ENCODE measurements at regions not wholly inside any gene's neighbourhood (a gene's known extent, or its start where the extent isn't known, plus 50 kb on each side); places are given as distances from the start of the nearest gene placed in this dataset.
"Not testable (repeated sequence)": the region's sequence is repeated elsewhere in the genome, so short reads cannot be mapped to it uniquely, and the experiment has no call there.

DNA sequence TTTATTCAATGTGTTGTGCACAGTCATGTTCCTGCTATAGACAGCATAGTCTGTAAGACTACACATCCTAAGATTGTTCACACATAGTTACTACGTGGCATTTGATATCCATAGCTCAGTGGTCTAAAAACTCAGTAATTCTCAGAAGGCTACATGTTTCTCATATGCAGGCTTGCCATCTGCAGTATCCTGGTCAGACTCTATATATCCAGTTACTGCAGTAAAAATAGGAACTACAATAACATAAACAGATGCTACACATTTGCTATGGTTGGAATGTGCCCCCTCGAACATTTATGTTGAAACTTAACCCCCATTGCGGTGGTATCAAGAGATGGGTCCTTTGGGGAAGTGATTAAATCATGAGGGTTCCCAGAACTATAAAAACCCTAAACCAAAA, 1377.8 kb upstream of the LRRTM3 start:
- DNase-seq (ENCODE audit: low read depth in 2 of 3, low spot score in 1 of 3): no peak

DNA sequence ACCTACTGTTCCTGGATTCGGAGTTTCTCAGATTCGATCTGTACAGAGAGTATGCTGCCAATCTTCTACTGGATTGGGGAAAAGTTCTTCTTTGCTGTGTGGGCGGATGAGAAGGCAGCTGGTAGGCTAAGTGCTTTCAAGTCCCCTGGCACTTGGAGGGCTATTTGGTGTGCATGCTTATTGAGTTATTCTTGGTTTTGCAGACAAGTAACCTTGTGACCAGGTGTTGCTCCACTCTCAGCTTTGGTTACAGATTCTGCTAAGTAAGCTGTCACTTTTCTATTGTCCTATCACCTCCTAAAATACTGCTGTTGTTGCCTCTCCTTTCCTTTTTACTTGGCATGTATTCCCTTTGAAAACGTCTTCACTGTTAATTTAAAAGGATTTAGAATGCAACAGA, 1375.1 kb upstream of the LRRTM3 start:
- DNase-seq (ENCODE audit: low read depth in 2 of 3, low spot score in 1 of 3): no peak

DNA sequence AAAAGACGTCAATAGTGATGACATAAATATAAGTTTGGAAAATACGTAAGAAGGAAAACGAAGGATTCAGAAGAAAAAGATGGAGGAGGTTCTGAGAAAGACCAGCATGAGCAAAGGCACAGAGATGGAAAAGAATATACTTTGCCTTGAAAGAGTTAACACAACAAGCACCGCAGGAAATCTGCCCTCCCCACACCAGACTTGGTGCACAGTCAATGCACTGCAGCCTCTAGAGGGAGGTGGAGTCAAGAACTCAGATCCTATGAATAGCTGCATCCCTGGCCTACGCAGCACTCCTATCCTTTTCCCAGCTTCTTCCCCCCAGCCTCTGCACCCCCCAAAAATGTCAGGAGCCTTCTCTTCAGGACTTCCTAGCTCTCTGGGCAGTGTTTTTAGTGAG, 1370.6 kb upstream of the LRRTM3 start:
- DNase-seq (ENCODE audit: low read depth in 2 of 3, low spot score in 1 of 3): no peak

DNA sequence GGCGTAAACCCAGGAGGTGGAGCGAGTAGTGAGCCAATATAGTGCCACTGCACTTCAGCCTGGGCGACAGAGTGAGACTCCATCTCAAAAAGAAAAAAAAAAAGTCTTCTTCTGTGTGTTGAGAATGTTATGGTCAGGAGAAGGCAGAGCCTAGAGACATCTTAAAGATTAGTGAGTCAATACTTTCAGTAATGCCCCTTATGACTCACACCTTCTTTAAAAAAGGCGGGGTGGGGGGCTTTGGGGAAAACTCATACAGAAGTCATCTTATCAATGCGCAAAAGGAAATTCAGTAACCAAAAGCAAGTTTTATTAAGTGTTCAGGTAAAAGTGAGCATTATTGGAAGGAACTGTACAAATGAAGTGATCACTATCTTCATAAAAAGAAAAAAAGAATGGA, 1369.8 kb upstream of the LRRTM3 start:
- DNase-seq (ENCODE audit: low read depth in 2 of 3, low spot score in 1 of 3): no peak

DNA sequence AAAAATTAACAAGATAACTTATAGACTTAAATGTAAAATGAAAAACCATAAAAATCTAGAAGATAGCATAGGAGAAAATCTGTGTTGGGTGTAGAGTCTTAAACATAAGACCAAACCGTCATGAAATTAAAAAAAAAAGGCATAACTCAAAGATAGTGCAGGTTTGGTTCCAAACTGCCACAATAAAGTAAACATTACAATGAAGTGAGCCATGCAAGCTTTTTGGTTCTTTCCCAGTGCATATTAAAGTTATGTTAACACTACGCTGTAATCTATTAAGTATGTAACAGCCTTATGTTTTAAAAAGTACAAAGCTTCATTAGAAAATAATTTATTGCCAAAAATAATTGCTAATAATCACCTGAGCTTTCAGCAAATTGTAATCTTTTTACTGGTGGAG, 1366.5 kb upstream of the LRRTM3 start:
- no peak for DNase-seq (ENCODE audit: low read depth in 2 of 3, low spot score in 1 of 3)

DNA sequence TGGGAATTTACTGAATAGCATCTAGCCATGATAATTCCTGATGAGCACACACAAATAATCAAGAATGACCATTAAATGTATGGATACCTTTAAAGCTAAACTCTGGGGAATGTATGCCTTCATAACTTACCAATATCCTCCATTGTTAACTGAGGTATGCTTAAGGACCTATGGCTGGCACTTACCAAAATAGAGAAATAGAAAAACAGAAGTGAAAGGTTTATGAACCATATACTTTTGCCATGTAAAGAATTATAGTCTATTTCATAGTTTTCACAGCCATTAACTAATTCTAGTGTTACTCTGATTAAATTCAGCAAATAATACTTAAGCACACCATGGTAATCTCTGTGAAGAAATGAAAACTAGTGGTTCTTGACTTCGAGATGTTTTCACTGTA, 1360.6 kb upstream of the LRRTM3 start:
- DNase-seq (ENCODE audit: low read depth in 2 of 3, low spot score in 1 of 3): no peak

DNA sequence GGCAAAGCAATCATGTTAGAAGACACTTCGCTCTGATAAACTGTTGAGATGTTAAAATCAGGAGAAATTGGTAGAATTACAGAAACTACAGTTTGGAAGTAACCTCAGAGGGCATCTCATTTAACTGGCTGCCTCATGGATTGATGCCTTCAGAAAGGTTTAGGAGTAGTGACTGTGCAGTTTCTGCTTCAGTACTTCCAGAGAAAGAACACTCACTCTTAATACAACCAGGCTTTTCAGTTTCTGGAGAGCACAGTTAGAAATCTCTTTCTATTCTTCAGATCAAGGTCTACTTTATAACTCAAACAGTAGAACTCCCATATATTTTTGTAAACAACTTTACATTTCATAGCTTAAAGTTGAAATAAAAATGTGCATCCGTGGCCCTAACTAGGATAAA, 1358.9 kb upstream of the LRRTM3 start:
- no peak for DNase-seq (ENCODE audit: low read depth in 2 of 3, low spot score in 1 of 3)

DNA sequence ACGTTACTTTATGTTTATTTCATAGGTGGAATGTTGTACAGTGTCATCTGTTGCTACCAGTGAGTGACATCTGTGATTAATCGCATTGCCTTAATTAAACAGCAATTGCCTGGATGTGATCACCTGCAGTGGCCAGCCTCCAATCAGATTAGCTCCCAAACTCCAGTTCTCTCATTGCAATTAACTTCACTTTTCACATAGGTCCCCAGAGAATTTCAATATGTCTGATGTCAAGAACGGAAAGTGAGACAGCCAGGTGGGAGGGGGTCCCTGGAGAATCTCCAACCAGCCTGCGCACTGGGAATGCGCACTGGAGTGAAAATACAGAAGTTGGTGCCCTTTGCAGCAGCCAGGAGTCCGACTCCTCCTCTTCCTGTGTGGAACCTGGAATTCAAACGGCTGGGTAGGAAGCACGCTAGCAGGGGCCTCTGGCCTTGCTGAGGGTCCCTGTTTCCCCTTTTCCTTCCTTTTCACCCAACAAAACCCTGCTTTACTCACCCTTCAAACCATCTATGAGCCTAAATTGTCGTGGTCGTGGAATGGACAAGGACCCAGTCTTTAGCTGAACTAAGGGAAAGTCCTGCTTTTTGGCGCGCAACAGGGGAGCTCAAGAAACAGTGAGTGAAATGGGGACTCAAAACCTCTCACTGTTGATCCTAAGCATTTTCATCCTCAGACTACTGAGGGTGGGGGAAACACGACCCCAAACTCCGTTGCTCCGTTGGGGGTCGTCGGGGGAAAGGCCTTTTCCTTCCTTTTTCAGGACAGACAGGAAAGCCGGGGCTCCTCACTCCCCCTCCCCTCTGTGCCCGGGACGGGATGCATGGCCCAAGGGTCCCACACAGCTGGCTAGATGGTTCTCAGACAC, 1355.5 kb upstream of the LRRTM3 start:
- DNase-seq (ENCODE audit: low read depth in 2 of 3, low spot score in 1 of 3): no peak

DNA sequence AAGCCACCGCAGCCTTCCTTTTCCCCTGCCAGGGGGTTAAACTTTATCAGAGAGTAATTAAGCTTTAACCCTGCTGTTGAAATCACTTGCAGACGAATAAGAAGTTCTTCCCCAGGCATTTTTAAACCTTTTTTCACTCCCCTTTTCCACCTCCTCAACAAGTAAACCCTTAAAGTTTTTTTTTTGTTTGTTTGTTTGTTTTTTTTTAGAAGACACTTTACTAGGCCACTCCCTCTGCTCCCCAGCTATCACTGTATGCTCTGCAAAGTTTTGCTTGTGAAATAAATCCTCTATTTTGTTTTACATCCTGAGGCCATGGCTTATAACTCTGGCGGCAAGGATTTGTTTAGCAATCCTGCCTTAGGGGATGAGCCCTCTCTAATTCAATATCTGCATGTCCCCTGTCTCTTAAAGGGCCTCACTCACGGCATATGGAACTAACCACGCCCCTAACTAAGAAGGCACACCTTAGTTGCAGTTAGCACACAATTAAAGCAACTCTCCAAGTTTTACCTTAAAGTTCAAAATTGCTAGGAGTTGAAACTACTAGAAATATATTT, 1354.7 kb upstream of the LRRTM3 start:
- DNase-seq (ENCODE audit: low read depth in 2 of 3, low spot score in 1 of 3): no peak

DNA sequence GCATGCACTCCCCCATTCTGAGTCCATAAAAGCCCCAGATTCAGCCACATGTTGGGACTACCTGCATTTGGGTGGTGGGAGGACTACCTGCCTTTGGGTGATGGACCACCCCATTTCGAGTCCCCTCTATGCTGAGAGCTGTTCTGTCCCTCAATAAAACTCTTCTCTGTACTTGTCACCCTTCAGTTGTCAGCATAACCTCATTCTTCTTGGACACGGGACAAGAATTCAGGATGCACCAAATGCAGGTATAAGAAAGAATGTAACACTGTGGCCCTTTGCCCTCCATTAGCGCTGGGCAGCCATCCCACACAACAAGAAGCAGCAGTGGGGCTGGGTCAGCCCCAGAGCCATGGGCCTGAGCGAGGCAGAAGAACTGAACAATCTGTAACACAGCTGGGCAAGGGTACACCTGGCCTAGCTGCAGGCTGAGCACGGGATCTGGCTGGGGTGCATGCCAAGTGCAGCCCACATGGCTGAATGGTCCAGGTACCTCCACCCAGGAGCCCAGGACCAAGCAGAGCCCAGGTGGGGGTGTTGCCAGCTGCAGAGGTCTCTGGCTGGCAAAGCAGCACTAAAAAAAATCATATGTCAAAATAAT, 1344.3 kb upstream of the LRRTM3 start:
- DNase-seq (ENCODE audit: low read depth in 2 of 3, low spot score in 1 of 3): no peak

DNA sequence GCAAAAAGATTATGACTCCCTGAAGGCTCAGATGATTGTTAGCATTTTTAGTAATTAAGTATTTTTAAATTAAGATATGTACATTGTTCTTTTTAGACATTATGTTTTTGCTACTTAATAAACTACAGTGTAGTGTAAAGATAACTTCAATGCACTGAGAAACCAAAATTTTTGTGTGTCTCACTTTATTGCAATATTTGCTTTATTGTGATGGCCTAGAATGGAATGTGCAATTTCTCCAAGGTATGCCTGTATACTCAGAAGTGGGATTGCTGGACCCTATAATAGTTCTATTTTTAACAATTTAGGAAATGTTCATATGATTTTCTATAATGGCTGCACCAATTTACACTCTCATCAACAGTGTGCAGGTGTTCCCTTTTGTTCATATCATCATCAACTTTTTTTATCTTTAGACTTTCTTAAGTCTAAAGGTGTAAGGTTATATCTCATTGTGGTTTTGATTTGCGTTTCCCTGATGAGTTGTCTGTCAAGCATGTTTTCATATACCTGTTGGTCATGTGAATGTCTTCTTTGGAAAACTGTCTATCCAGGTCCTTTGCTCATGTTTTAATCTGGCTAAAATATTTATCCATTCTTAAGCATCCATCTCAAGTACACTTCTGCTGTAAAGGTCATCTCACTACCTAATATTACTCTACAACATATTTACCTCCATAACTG, 1323.5 kb upstream of the LRRTM3 start:
- no peak for DNase-seq (ENCODE audit: low read depth in 2 of 3, low spot score in 1 of 3)

DNA sequence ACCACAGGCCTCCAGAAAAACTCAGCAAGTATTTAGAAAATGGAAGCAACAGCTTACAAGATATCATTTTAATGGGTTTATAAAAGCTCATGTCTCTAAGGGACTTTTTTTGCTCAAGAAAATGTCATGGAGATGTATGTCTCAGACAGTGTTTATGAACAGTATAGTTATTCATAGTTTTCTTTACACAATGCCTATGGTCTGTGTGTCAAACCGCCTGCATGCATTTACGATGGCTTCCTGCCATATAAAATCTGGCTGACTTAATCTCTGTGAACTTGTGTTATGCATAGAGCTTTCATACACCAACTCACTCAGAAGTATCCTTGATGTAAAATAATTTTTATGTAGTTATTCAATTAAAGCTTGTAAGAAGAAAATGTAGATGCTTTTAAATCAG, 1314.2 kb upstream of the LRRTM3 start:
- no peak for DNase-seq (ENCODE audit: low read depth in 2 of 3, low spot score in 1 of 3)

DNA sequence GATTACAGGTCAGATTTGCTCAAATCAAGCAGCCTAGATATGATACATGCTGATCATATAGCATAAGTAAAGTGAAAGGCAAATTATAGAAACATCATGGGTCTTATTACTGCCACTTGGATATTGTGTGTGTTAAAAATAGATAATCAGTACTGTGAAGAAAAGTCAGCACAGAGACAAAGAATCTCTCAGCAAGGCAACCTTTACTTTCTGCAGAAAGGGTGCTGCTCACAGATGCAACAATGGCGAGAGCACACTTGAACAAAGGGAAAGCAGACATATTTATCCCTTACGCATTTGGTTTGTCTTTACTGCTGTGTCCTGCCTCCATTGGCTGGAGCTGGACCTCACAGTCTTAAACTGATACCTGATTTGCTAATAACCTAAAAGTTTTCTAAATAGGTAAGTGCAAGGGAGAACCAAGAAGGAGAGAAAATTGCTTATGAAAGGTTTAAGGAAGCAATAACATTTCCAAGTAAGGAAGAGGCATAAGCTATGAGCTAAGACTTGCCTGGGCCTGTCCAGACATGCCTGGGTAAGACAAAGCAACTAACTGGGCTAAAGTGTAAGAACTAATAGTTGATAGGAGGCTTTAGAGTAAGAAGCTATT, 1310.8 kb upstream of the LRRTM3 start:
- no peak for DNase-seq (ENCODE audit: low read depth in 2 of 3, low spot score in 1 of 3)

DNA sequence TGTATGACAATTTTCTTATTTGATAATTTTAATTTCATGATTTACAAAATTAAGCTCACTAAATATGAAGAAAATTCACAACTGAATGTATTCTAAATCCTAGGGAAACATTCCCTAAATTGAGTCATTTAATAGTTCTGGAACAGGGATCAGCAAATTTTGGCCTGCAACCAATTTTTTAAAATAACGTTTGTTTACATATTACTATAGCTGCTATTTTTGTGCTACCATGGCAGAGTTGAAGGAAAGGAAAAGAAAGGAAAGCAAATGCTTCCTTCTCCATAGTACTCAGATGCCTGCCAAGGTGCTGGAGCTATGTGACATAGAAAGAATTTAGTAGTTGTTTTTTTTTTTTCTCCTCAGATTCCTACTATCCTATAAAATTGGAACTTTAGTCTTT, 1307.7 kb upstream of the LRRTM3 start:
- no peak for DNase-seq (ENCODE audit: low read depth in 2 of 3, low spot score in 1 of 3)

DNA sequence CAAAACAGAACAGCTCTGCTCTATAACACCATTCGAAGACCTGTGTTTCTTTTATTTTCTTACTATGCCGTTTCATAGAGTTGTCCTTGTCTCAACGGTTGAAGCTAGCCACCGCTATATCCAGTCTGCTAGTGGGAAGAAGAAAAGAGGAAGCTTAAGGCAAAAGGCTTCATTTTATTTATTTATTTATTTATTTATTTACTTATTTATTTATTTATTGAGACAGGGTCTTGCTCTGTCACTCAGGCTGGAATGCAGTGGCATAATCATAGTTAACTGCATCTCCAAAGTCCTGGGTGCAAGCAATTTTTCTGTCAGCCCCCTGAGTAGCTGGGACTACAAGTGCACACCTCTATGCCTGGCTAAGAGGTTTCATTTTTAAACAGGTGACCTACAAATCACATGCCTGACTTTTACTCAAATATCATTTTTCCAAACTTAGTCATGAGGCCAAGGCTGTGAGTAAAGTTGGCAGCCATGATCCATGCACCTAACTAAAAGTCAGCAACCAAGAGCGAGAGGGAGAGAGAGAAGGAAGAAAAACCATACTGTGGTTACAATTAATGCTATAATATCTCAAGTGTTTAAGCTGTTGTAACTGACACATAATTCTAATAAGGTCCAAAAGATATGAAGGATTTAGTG, 1305.3 kb upstream of the LRRTM3 start:
- DNase-seq (ENCODE audit: low read depth in 2 of 3, low spot score in 1 of 3): no peak

DNA sequence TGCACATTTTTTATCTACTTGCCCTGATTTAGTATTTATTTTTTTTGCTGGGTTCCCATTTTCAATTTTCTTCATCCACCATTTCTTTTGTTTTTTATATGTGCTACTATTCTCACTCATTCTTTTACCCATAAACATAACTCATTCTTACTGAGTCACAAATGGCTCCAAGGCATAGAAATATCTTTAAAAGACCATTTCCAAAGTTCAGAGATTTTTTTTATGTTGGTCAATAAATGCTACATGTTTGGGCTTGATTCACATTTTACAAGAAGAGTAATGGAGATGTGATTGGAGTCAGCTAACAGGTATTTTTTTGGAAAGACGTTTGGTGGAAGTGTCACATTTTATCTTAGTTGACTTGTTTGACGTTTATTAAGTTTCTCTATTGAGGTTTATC, 1303.2 kb upstream of the LRRTM3 start:
- no peak for DNase-seq (ENCODE audit: low read depth in 2 of 3, low spot score in 1 of 3)

DNA sequence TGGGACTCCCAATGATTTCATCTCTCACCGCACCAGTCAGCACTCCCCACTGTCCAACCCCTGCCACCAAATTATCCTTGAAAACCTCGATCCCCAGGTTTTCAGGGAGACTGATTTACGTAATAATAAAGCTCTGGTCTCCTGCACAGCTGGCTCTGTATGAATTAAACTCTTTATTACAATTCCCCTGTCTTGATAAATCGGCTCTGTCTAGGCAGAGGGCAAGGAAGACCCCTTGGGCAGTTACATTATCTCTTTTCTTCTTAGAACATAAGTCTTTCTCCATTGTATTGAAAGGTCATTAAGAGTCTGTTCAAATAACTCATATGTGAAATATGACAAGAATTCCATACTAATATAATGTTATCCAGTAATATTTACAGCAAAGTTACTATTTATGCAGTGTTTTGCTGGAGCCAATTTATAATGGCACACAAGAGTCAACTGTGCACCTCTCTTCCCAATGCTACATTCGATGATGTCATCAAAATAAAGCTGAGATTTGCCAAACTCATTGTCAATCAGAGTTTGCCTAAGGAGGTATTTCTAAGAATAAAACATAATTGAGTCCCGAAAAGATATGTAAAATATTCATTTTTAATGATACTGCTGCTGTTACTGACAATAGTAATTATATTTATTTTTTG, 1297.2 kb upstream of the LRRTM3 start:
- DNase-seq (ENCODE audit: low read depth in 2 of 3, low spot score in 1 of 3): no peak

DNA sequence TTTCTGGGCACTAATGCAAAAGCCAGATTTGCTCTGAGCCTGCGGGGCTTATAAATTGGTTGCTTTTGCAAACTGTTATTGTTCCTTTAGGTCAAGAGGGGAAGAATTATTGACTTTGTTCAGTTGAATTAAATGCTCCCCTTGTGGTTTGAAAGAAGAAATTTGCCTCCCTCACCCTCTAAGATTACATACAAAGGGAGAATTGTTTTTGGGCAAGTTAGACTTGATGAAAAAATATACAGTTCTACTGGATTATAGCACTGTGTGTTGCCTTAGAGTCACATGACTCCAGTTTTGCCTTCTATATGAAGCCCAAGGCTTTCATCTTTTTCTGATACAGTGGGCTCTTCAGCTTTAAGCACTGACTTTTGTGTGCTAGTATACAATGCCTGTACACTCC, 1265.8 kb upstream of the LRRTM3 start:
- no peak for DNase-seq (ENCODE audit: low read depth in 2 of 3, low spot score in 1 of 3)

DNA sequence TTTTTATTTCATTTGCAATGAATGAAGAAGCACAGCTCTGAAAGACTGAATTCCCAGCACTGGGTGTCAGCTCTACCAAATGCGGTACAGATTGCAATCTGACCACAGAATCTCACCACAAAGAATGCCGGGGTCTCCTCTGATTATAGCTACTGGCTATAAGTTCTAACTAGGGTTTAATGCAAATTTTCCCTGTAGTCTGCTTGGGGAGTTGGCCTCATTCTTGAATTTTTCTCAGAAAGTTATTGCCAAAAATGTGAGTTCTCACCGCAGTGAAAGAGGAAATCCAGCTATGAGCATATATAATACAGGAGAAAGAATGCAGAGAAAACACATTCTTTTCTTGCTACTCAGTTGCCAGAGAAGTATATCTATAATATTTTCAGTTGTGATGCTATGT, 1255.7 kb upstream of the LRRTM3 start:
- DNase-seq (ENCODE audit: low read depth in 2 of 3, low spot score in 1 of 3): no peak

DNA sequence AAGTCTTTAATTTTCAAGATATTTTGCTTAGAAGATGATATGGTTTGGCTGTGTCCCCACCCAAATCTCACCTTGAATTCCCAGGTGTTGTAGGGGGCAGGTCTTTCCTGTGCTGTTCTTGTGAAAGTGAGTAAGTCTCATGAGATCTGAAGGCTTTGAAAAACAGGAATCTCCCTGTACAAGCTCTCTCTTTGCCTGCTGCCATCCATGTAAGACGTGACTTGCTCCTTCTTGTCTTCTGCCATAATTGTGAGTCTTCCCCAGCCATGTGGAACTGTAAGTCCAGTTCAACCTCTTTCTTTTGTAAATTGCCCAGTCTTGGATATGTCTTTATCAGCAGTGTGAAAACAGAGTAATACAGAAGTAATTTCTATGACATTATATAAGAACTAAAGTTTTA, 1255.2 kb upstream of the LRRTM3 start:
- not testable (repeated sequence) for DNase-seq (ENCODE audit: low read depth in 2 of 3, low spot score in 1 of 3)

DNA sequence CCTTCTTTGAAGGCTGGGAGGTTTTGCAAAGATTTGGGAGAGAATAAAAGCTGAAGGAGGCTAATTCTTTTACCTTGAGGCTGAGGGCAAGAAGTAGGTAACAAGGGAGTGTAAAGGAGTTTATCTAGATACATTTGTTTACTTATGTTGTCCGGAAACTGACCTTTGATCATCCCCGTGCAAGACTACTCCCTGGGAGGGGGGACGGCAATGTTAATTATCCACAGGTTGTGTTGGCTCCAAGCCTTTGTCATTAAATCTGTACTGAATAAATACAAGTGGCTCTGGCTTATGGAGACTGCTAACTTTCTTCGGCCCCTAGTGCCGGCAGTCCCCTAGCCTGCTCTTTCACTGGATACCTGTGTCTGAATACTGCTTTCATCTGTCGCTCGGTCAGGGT, 1250.6 kb upstream of the LRRTM3 start:
- no peak for DNase-seq (ENCODE audit: low read depth in 2 of 3, low spot score in 1 of 3)
